HCT116 (cell line): ENCODE measurements at regions not wholly inside any gene's neighbourhood (a gene's known extent, or its start where the extent isn't known, plus 50 kb on each side); places are given as distances from the start of the nearest gene placed in this dataset.

Source experiments
- POLR2A ChIP-seq: IDR thresholded peaks from 2 replicates; pipeline ENCODE4 v1.7.0; 2011; ENCODE audit warnings: borderline replicate concordance; ENCODE audit not compliant: insufficient read depth, insufficient read length; ENCODE audit errors: extremely low read depth
- POLR2AphosphoS5 ChIP-seq: IDR thresholded peaks from 2 replicates; pipeline ENCODE4 v1.6.1; 2011; ENCODE audit warnings: mild to moderate bottlenecking, low read depth, low read length, moderate library complexity
- ZNF274 ChIP-seq: fragments of 200-500 bp; sonication (Bioruptor generic); IDR thresholded peaks from 2 replicates; pipeline ENCODE4 v1.6.1; 2014; ENCODE audit warnings: mild to moderate bottlenecking, low read depth, low read length, inconsistent platforms
- TF ChIP-seq, protein P1 (sequence below), 3 experiments: fragments of 200-600 bp in 1 of 3; sonication (generic) in 1 of 3; IDR thresholded peaks in 2 of 3; conservative IDR thresholded peaks in 1 of 3; 2 replicates each; pipeline ENCODE4 v1.5.1; 2012 to 2017; ENCODE audit warnings: low read depth in 2 of 3, low read length in 2 of 3, antibody characterized with exemption in 1 of 3, borderline replicate concordance in 1 of 3, control low read depth in 1 of 3, mild to moderate bottlenecking in 1 of 3, mixed read lengths in 1 of 3, mixed run types in 1 of 3, moderate library complexity in 1 of 3; ENCODE audit not compliant: insufficient read depth in 1 of 3
- TF ChIP-seq, protein P2 (sequence below): IDR thresholded peaks from 2 replicates; pipeline ENCODE4 v1.6.1; 2012; ENCODE audit warnings: low read depth

DNA sequence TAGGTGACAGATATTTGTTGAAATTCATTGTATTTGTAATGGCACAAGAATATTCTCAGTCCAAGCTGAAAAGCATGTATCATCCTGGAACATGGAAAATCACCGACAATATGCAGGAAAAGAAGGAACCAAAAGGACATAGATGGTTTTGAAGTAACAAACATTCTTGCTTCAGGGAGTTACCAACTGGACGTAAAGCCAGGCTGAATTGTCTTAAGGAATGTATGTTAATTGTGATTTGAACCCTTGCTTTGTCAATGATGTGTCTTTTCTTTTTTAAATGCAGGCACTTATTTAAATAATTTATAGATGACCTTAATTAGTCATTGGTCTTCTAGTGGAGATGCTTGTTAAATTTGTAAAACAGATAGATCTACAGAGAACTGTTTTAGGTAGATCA is 489.4 kb upstream of the ZP4 start:
- TF ChIP-seq, protein P1, sequence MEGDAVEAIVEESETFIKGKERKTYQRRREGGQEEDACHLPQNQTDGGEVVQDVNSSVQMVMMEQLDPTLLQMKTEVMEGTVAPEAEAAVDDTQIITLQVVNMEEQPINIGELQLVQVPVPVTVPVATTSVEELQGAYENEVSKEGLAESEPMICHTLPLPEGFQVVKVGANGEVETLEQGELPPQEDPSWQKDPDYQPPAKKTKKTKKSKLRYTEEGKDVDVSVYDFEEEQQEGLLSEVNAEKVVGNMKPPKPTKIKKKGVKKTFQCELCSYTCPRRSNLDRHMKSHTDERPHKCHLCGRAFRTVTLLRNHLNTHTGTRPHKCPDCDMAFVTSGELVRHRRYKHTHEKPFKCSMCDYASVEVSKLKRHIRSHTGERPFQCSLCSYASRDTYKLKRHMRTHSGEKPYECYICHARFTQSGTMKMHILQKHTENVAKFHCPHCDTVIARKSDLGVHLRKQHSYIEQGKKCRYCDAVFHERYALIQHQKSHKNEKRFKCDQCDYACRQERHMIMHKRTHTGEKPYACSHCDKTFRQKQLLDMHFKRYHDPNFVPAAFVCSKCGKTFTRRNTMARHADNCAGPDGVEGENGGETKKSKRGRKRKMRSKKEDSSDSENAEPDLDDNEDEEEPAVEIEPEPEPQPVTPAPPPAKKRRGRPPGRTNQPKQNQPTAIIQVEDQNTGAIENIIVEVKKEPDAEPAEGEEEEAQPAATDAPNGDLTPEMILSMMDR (IDR thresholded peaks at IDR 0.05 in 2 of 3, conservative IDR thresholded peaks at IDR 0.05 in 1 of 3; ENCODE audit: borderline replicate concordance in 1 of 3, insufficient read depth in 1 of 3, low read depth in 2 of 3, low read length in 2 of 3): no peak
- TF ChIP-seq, protein P2, sequence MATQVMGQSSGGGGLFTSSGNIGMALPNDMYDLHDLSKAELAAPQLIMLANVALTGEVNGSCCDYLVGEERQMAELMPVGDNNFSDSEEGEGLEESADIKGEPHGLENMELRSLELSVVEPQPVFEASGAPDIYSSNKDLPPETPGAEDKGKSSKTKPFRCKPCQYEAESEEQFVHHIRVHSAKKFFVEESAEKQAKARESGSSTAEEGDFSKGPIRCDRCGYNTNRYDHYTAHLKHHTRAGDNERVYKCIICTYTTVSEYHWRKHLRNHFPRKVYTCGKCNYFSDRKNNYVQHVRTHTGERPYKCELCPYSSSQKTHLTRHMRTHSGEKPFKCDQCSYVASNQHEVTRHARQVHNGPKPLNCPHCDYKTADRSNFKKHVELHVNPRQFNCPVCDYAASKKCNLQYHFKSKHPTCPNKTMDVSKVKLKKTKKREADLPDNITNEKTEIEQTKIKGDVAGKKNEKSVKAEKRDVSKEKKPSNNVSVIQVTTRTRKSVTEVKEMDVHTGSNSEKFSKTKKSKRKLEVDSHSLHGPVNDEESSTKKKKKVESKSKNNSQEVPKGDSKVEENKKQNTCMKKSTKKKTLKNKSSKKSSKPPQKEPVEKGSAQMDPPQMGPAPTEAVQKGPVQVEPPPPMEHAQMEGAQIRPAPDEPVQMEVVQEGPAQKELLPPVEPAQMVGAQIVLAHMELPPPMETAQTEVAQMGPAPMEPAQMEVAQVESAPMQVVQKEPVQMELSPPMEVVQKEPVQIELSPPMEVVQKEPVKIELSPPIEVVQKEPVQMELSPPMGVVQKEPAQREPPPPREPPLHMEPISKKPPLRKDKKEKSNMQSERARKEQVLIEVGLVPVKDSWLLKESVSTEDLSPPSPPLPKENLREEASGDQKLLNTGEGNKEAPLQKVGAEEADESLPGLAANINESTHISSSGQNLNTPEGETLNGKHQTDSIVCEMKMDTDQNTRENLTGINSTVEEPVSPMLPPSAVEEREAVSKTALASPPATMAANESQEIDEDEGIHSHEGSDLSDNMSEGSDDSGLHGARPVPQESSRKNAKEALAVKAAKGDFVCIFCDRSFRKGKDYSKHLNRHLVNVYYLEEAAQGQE: no peak
- no peak for TF ChIP-seq POLR2A
- TF ChIP-seq ZNF274: no peak
- TF ChIP-seq POLR2AphosphoS5: no peak
